ENCODE measurements at regions not wholly inside any gene's neighbourhood (a gene's known extent, or its start where the extent isn't known, plus 50 kb on each side); places are given as distances from the start of the nearest gene placed in this dataset.

GRCh38 chr9:13548535-13548934 lies 269.0 kb upstream of the MPDZ start:
- TF ChIP-seq CTCF (conservative IDR thresholded peaks at IDR 0.05; ENCODE audit: low read depth, low read length): no peak
- DNase-seq (ENCODE audit: low read depth): no peak
- no peak overlapping the region for H3K4me3 ChIP-seq (ENCODE audit: low read length)

- no peak for DNase-seq (ENCODE audit: low read depth)
- no peak for TF ChIP-seq CTCF (conservative IDR thresholded peaks at IDR 0.05; ENCODE audit: low read depth, low read length)
Measured at GRCh38 chr9:13535141-13535540, 255.6 kb upstream of the MPDZ start.

GRCh38 chr9:13534006-13534405 lies 254.5 kb upstream of the MPDZ start:
- no peak for DNase-seq (ENCODE audit: low read depth)
- no peak for TF ChIP-seq CTCF (conservative IDR thresholded peaks at IDR 0.05; ENCODE audit: low read depth, low read length)
- H3K4me3 ChIP-seq (ENCODE audit: low read length): no peak overlapping the region

More at GRCh38 chr9:13535141-13535540, 255.6 kb upstream of the MPDZ start:
- no peak overlapping the region for H3K4me3 ChIP-seq (ENCODE audit: low read length)

GRCh38 chr9:13532407-13532806 lies 252.9 kb upstream of the MPDZ start:
- no peak for TF ChIP-seq CTCF (conservative IDR thresholded peaks at IDR 0.05; ENCODE audit: low read depth, low read length)
- DNase-seq (ENCODE audit: low read depth): no peak
- H3K4me3 ChIP-seq (ENCODE audit: low read length): no peak overlapping the region

- no peak for TF ChIP-seq CTCF (conservative IDR thresholded peaks at IDR 0.05; ENCODE audit: low read depth, low read length)
- DNase-seq (ENCODE audit: low read depth): no peak
- H3K4me3 ChIP-seq (ENCODE audit: low read length): no peak overlapping the region
Measured at GRCh38 chr9:13529321-13530104, 250.0 kb upstream of the MPDZ start.

- H3K4me3 ChIP-seq (ENCODE audit: low read length): no peak overlapping the region
- DNase-seq (ENCODE audit: low read depth): no peak
- no peak for TF ChIP-seq CTCF (conservative IDR thresholded peaks at IDR 0.05; ENCODE audit: low read depth, low read length)
Measured at GRCh38 chr9:13524245-13524644, 244.8 kb upstream of the MPDZ start.

- no peak for DNase-seq (ENCODE audit: low read depth)
- no peak for TF ChIP-seq CTCF (conservative IDR thresholded peaks at IDR 0.05; ENCODE audit: low read depth, low read length)
- H3K4me3 ChIP-seq (ENCODE audit: low read length): no peak overlapping the region
Measured at GRCh38 chr9:13520069-13520468, 240.6 kb upstream of the MPDZ start.
